Naive thymus-derived CD4-positive, alpha-beta T cell (primary cell): ENCODE measurements at regions not wholly inside any gene's neighbourhood (a gene's known extent, or its start where the extent isn't known, plus 50 kb on each side); places are given as distances from the start of the nearest gene placed in this dataset.
"Not testable (repeated sequence)": the region's sequence is repeated elsewhere in the genome, so short reads cannot be mapped to it uniquely, and the experiment has no call there.

ENCODE experiments used
- ATAC-seq: fragments of 150-1000 bp; cut with Tn5 transposase; 2 replicates; pipeline ENCODE4 v1.10.0; 2021; ENCODE audit warnings: mild to moderate bottlenecking, moderate library complexity
- CTCF ChIA-PET: fragments of 350-600 bp; sonication (Branson Sonifier 250); formaldehyde crosslinking; loops from one replicate; lab custom pipeline; 2021; ENCODE audit warnings: antibody characterized with exemption; lab: Charles Lee
- POLR2A ChIA-PET: fragments of 350-600 bp; sonication (Branson Sonifier 250); formaldehyde crosslinking; loops from one replicate; lab custom pipeline; 2021; ENCODE audit warnings: antibody characterized with exemption, inconsistent platforms; lab: Charles Lee
- DNase-seq, 9 donors: peaks; one replicate each; pipeline versions ENCODE4 v3.0.0 to v3.0.0-alpha.2; 2020 to 2022; ENCODE audit warnings: mixed read lengths in 1 of 9
- H3K27ac ChIP-seq: one replicate; pipeline ENCODE4 v1.7.0; 2013; ENCODE audit warnings: mild to moderate bottlenecking, low read depth, low read length, moderate library complexity
- H3K27me3 ChIP-seq, 2 donors: one replicate each; pipeline ENCODE4 v1.7.0; 2013; ENCODE audit warnings: low read length in 2 of 2, mild to moderate bottlenecking in 2 of 2, moderate library complexity in 2 of 2; ENCODE audit not compliant: control insufficient read depth in 2 of 2, insufficient read depth in 2 of 2
- H3K36me3 ChIP-seq, 3 experiments: 1 replicate in 2 of 3; 2 replicates in 1 of 3; pipeline ENCODE4 v1.7.0; 2013; ENCODE audit warnings: low read length in 3 of 3, mild to moderate bottlenecking in 3 of 3, moderate library complexity in 1 of 3; ENCODE audit not compliant: insufficient read depth in 3 of 3, control insufficient read depth in 2 of 3
- H3K4me1 ChIP-seq, 2 donors: one replicate each; pipeline ENCODE4 v1.7.0; 2013; ENCODE audit warnings: low read length in 2 of 2, mild to moderate bottlenecking in 2 of 2, moderate library complexity in 1 of 2; ENCODE audit not compliant: control insufficient read depth in 2 of 2, insufficient read depth in 2 of 2
- H3K4me3 ChIP-seq: 2 replicates; pipeline ENCODE4 v1.7.0; 2013; ENCODE audit warnings: mild to moderate bottlenecking, low read length
- H3K9me3 ChIP-seq, 3 experiments: 1 replicate in 2 of 3; 2 replicates in 1 of 3; pipeline ENCODE4 v1.7.0; 2013; ENCODE audit warnings: low read length in 3 of 3; ENCODE audit not compliant: control insufficient read depth in 2 of 3
- H3K27ac Mint-ChIP-seq, 9 donors: one replicate each; pipeline ENCODE4 v1.8.0; 2020 to 2022; ENCODE audit warnings: mixed read lengths in 9 of 9, mild to moderate bottlenecking in 8 of 9, moderate library complexity in 5 of 9, inconsistent platforms in 2 of 9
- H3K27me3 Mint-ChIP-seq, 5 donors: one replicate each; pipeline ENCODE4 v1.8.0; 2021 to 2022; ENCODE audit warnings: mixed read lengths in 5 of 5, mild to moderate bottlenecking in 1 of 5
- H3K36me3 Mint-ChIP-seq, 5 donors: one replicate each; pipeline ENCODE4 v1.8.0; 2020 to 2022; ENCODE audit warnings: mixed read lengths in 5 of 5, mild to moderate bottlenecking in 3 of 5, inconsistent platforms in 1 of 5
- H3K4me1 Mint-ChIP-seq, 7 donors: one replicate each; pipeline ENCODE4 v1.8.0; 2020 to 2022; ENCODE audit warnings: mixed read lengths in 7 of 7, mild to moderate bottlenecking in 3 of 7, inconsistent platforms in 1 of 7
- H3K4me3 Mint-ChIP-seq, 10 donors: one replicate each; pipeline ENCODE4 v1.8.0; 2020 to 2022; ENCODE audit warnings: mild to moderate bottlenecking in 10 of 10, mixed read lengths in 10 of 10, moderate library complexity in 6 of 10, inconsistent platforms in 2 of 10
- H3K9me3 Mint-ChIP-seq, 11 donors: one replicate each; pipeline ENCODE4 v1.8.0; 2020 to 2022; ENCODE audit warnings: mixed read lengths in 11 of 11, mild to moderate bottlenecking in 4 of 11, inconsistent platforms in 1 of 11, moderate library complexity in 1 of 11
- intact Hi-C, 2 donors: fragments of 100-400 bp; cut with micrococcal nuclease; formaldehyde crosslinking; loops; one replicate each; pipeline ENCODE4 v1.15.1; 2023

GRCh38 chr12:86944197-86944819 is 688.1 kb upstream of the MGAT4C start:
- POLR2A ChIA-PET, ATAC-seq, H3K4me3 Mint-ChIP-seq, H3K27ac ChIP-seq, H3K9me3 ChIP-seq, intact Hi-C loops, H3K4me3 ChIP-seq, H3K27ac Mint-ChIP-seq, DNase-seq, H3K36me3 ChIP-seq, H3K36me3 Mint-ChIP-seq, H3K27me3 Mint-ChIP-seq, H3K4me1 ChIP-seq, CTCF ChIA-PET, H3K4me1 Mint-ChIP-seq, H3K27me3 ChIP-seq: not testable (repeated sequence)
- H3K9me3 Mint-ChIP-seq: peaks cover 0 to 23% (median 8%) of the 10 kb centered on the region in 11 donors

GRCh38 chr12:86931714-86932113 is 675.5 kb upstream of the MGAT4C start:
- POLR2A ChIA-PET: no interaction called here
- Mint-ChIP-seq H3K4me1 (no peaks in the 10 kb centered on the region), H3K36me3 (no peaks in the 10 kb centered on the region), H3K4me3 (no peak overlapping the region), H3K9me3 (peaks cover 0 to 7% (median 0%) of the 10 kb centered on the region in 11 donors), H3K27me3 (no peaks in the 10 kb centered on the region), H3K27ac (no peak overlapping the region)
- H3K4me3 ChIP-seq: no peak overlapping the region
- no peaks in the 10 kb centered on the region for H3K36me3 ChIP-seq
- no peak for ATAC-seq
- H3K9me3 ChIP-seq: no peaks in the 10 kb centered on the region
- CTCF ChIA-PET: no interaction called here
- DNase-seq: no peak
- intact Hi-C loops: no loop called here
- no peak overlapping the region for H3K27ac ChIP-seq
- H3K27me3 ChIP-seq: no peaks in the 10 kb centered on the region
- no peaks in the 10 kb centered on the region for H3K4me1 ChIP-seq

- Histone ChIP-seq H3K27me3 (no peaks in the 10 kb centered on the region), H3K36me3 (no peaks in the 10 kb centered on the region), H3K4me1 (no peaks in the 10 kb centered on the region), H3K4me3 (no peak overlapping the region), H3K9me3 (no peaks in the 10 kb centered on the region), H3K27ac (no peak overlapping the region)
- CTCF ChIA-PET: no interaction called here
- no peak for DNase-seq
- H3K27me3 Mint-ChIP-seq: no peaks in the 10 kb centered on the region
- intact Hi-C loops: no loop called here
- no peak overlapping the region for H3K27ac Mint-ChIP-seq
- no peaks in the 10 kb centered on the region for H3K4me1 Mint-ChIP-seq
- H3K36me3 Mint-ChIP-seq: no peaks in the 10 kb centered on the region
- POLR2A ChIA-PET: no interaction called here
- ATAC-seq: no peak
- peaks cover 0 to 13% (median 0%) of the 10 kb centered on the region in 11 donors for H3K9me3 Mint-ChIP-seq
- H3K4me3 Mint-ChIP-seq: no peak overlapping the region
These were observed 673.8 kb upstream of the MGAT4C start for GRCh38 chr12:86929962-86930361.

GRCh38 chr12:86917121-86917520 is 660.9 kb upstream of the MGAT4C start:
- Mint-ChIP-seq H3K36me3 (no peaks in the 10 kb centered on the region), H3K27ac (no peak overlapping the region), H3K27me3 (no peaks in the 10 kb centered on the region), H3K4me1 (no peaks in the 10 kb centered on the region), H3K9me3 (peaks cover 0 to 9% (median 5%) of the 10 kb centered on the region in 11 donors), H3K4me3 (no peak overlapping the region)
- H3K27ac ChIP-seq: no peak overlapping the region
- intact Hi-C loops: no loop called here
- no peaks in the 10 kb centered on the region for H3K27me3 ChIP-seq
- ATAC-seq: no peak
- ChIA-PET POLR2A (no interaction called here), CTCF (no interaction called here)
- no peaks in the 10 kb centered on the region for H3K36me3 ChIP-seq
- no peaks in the 10 kb centered on the region for H3K4me1 ChIP-seq
- no peak for DNase-seq
- H3K4me3 ChIP-seq: no peak overlapping the region
- no peaks in the 10 kb centered on the region for H3K9me3 ChIP-seq

- ChIA-PET POLR2A (no interaction called here), CTCF (no interaction called here)
- Mint-ChIP-seq H3K27me3 (no peaks in the 10 kb centered on the region), H3K27ac (no peak overlapping the region), H3K4me3 (no peak overlapping the region), H3K36me3 (no peaks in the 10 kb centered on the region), H3K4me1 (no peaks in the 10 kb centered on the region), H3K9me3 (peaks cover 0 to 12% (median 0%) of the 10 kb centered on the region in 11 donors)
- H3K4me3 ChIP-seq: no peak overlapping the region
- H3K27ac ChIP-seq: no peak overlapping the region
- intact Hi-C loops: no loop called here
- no peaks in the 10 kb centered on the region for H3K27me3 ChIP-seq
- ATAC-seq: no peak
- no peaks in the 10 kb centered on the region for H3K36me3 ChIP-seq
- no peaks in the 10 kb centered on the region for H3K4me1 ChIP-seq
- DNase-seq: no peak
- H3K9me3 ChIP-seq: no peaks in the 10 kb centered on the region
These were observed 658.5 kb upstream of the MGAT4C start for GRCh38 chr12:86914721-86915120.

GRCh38 chr12:86911973-86912372 is 655.8 kb upstream of the MGAT4C start:
- Mint-ChIP-seq H3K9me3 (peaks cover 0 to 12% (median 0%) of the 10 kb centered on the region in 11 donors), H3K27me3 (no peaks in the 10 kb centered on the region), H3K27ac (no peak overlapping the region), H3K4me3 (no peak overlapping the region), H3K36me3 (no peaks in the 10 kb centered on the region), H3K4me1 (no peaks in the 10 kb centered on the region)
- DNase-seq: no peak
- Histone ChIP-seq H3K4me1 (no peaks in the 10 kb centered on the region), H3K27me3 (no peaks in the 10 kb centered on the region), H3K9me3 (no peaks in the 10 kb centered on the region), H3K4me3 (no peak overlapping the region), H3K36me3 (no peaks in the 10 kb centered on the region), H3K27ac (no peak overlapping the region)
- ATAC-seq: no peak
- intact Hi-C loops: no loop called here
- POLR2A ChIA-PET: no interaction called here
- CTCF ChIA-PET: no interaction called here

- Mint-ChIP-seq H3K36me3 (no peaks in the 10 kb centered on the region), H3K4me1 (no peaks in the 10 kb centered on the region), H3K9me3 (peaks cover 0 to 5% (median 0%) of the 10 kb centered on the region in 11 donors), H3K27me3 (no peaks in the 10 kb centered on the region), H3K27ac (no peak overlapping the region), H3K4me3 (no peak overlapping the region)
- Histone ChIP-seq H3K36me3 (no peaks in the 10 kb centered on the region), H3K9me3 (no peaks in the 10 kb centered on the region), H3K27ac (no peak overlapping the region), H3K4me1 (no peaks in the 10 kb centered on the region), H3K27me3 (no peaks in the 10 kb centered on the region), H3K4me3 (no peak overlapping the region)
- ATAC-seq: no peak
- ChIA-PET POLR2A (no interaction called here), CTCF (no interaction called here)
- DNase-seq: no peak
- intact Hi-C loops: no loop called here
These were observed 647.0 kb upstream of the MGAT4C start for GRCh38 chr12:86903159-86903558.
